ENCODE measurements at regions not wholly inside any gene's neighbourhood (a gene's known extent, or its start where the extent isn't known, plus 50 kb on each side); places are given as distances from the start of the nearest gene placed in this dataset.

DNA sequence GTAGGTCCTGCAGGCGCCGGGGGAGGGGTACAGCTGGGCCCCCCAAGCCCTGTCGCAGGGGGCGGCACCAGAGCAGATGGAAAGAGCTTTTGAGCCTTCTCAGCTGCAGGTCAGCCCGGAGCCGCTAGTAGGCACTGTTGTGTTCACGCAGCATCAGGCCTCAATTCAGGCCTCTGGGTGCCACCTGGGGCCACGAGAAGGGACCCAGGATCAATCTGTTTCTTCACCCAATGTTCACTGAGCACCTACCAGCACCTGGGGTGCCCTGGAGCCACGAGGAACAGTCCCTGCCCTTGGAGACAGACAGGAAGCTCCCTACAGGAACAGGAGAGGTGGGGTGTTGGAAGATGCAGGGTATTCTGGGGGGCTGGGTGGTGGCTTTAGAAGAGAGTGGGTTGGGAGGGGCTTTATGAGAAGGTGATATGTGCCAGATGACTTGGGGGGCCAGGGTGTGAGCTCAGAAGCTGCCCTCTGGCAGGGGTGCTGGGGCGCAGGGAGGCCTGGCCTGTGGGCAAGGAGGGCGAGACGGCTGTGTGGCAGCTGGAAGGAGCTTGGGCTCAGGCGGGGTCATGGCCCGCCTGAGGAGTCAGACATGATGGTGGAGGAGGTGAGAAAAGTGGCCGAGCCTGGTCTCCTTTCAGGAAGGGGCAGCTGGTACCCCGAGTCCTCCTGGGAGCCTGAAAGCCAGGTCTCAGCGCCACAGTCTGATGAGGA lies 121.9 kb upstream of the GSE1 start:
- intact Hi-C loops (cut with DNase I) = loop anchor here in 1 of 10 donors (5.0 kb wide), 1 partner anchor 64 kb away; no protein-coding TSS in a partner anchor
- Histone ChIP-seq H3K36me3 (no peaks in the 10 kb centered on the region), H3K9me3 (no peaks in the 10 kb centered on the region), H3K4me1 (peaks cover 5 to 29% (median 18%) of the 10 kb centered on the region in 12 donors), H3K27ac (peak overlapping the region in 10 of 12 donors; percentile 42 to 82 (median 60)), H3K4me3 (no peak overlapping the region), H3K27me3 (no peaks in the 10 kb centered on the region)
- ATAC-seq (peak in 2 of 4 donors; percentile 3 to 5), DNase-seq (no peak)
- 73 to 90% (median 85%) methylated on average over 16 to 17 of the region's 17 CpGs for WGBS, 4 donors
- TF ChIP-seq CTCF (IDR thresholded peaks at IDR 0.05) (peak in 9 of 12 donors; percentile 7 to 39 (median 25)), POLR2A (IDR thresholded peaks at IDR 0.05) (no peak)

DNA sequence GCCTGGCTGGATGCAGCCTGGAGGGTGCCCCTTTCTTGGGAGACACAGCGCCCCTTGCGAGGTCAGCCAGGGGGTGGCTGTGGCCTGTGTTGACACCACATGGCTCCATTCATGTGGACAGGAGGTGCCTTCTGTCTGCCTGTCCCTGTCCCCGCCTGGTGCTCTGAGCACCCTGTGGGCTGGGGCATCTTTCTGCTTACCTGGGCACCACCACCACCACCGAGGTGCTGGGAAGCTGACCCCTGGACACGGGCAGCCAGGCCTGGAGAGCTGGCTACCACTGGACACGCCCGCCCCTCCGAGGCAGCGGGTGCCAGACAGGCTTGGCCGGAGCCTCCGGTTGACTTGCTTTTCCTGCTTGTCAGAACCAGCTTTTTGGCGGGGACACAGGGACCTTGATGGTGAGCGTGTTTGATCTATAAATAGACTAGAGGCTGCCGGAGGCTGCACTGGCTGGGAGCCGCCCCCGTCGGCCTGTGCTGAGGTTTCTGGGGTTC lies 121.3 kb upstream of the GSE1 start:
- WGBS, 4 donors = 26 to 35% (median 29%) methylated on average over 7 to 17 of the region's 17 CpGs
- ATAC-seq (peak; percentile 89 to 95 (median 93)), DNase-seq (peak; percentile 81 to 91 (median 84))
- Histone ChIP-seq H3K9me3 (no peaks in the 10 kb centered on the region), H3K27me3 (no peaks in the 10 kb centered on the region), H3K4me3 (no peak overlapping the region), H3K4me1 (peaks cover 5 to 29% (median 18%) of the 10 kb centered on the region in 12 donors), H3K36me3 (no peaks in the 10 kb centered on the region), H3K27ac (peak overlapping the region in 11 of 12 donors; percentile 32 to 82 (median 55))
- intact Hi-C loops (cut with DNase I) = loop anchor here in 1 of 10 donors (5.0 kb wide), 1 partner anchor 65 kb away; no protein-coding TSS in a partner anchor
- TF ChIP-seq POLR2A (IDR thresholded peaks at IDR 0.05) (no peak), CTCF (IDR thresholded peaks at IDR 0.05) (peak in 1 of 12 donors; percentile 15)

GRCh38 chr16:85492295-85492864 lies 120.7 kb upstream of the GSE1 start:
- H3K9me3 ChIP-seq = no peaks in the 10 kb centered on the region
- H3K36me3 ChIP-seq = no peaks in the 10 kb centered on the region
- H3K27ac ChIP-seq = peak overlapping the region in 10 of 12 donors; percentile 32 to 82 (median 60)
- no peak overlapping the region for H3K4me3 ChIP-seq
- ATAC-seq (no peak), DNase-seq (no peak)
- H3K27me3 ChIP-seq = no peaks in the 10 kb centered on the region
- 48 to 54% (median 52%) methylated on average over 12 of the region's 12 CpGs for WGBS, 4 donors
- H3K4me1 ChIP-seq = peaks cover 5 to 29% (median 18%) of the 10 kb centered on the region in 12 donors
- TF ChIP-seq POLR2A (IDR thresholded peaks at IDR 0.05) = no peak
- TF ChIP-seq CTCF (IDR thresholded peaks at IDR 0.05) = no peak
- intact Hi-C loops (cut with DNase I) = loop anchor here in 1 of 10 donors (5.0 kb wide), 1 partner anchor 65 kb away; no protein-coding TSS in a partner anchor

DNA sequence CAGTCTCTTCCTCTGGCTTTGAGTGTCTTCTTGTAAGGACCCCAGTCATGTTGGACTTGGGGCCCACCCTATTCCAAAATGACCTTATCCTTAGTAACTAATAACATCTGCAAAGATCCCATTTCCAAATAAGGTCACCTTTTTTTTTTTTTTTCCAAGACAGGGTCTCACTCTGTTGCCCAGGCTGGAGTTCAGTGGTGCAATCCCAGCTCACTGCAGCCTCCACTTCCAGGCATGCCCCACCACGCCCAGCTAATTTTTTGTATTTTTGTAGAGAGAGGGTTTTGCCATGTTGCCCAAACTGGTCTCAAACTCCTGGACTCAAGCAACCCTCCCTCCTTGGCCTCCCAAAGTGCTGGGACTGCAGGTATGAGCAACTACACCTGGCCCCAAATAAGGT lies 118.8 kb upstream of the GSE1 start:
- WGBS, 4 donors = 90 to 100% (median 93%) methylated on average over 1 of the region's 1 CpG
- ATAC-seq (no peak), DNase-seq (no peak)
- H3K9me3 ChIP-seq = no peaks in the 10 kb centered on the region
- TF ChIP-seq POLR2A (IDR thresholded peaks at IDR 0.05) (no peak), CTCF (IDR thresholded peaks at IDR 0.05) (no peak)
- no peaks in the 10 kb centered on the region for H3K27me3 ChIP-seq
- H3K36me3 ChIP-seq = no peaks in the 10 kb centered on the region
- H3K27ac ChIP-seq = no peak overlapping the region
- no peak overlapping the region for H3K4me3 ChIP-seq
- intact Hi-C loops (cut with DNase I) = loop anchor here in 1 of 10 donors (5.0 kb wide), 1 partner anchor 67 kb away; no protein-coding TSS in a partner anchor
- peaks cover 5 to 29% (median 18%) of the 10 kb centered on the region in 12 donors for H3K4me1 ChIP-seq

All from heart left ventricle (tissue), 16 donors.